HG02763 (cell line): ENCODE measurements at regions not wholly inside any gene's neighbourhood (a gene's known extent, or its start where the extent isn't known, plus 50 kb on each side); places are given as distances from the start of the nearest gene placed in this dataset.
"Not testable (repeated sequence)": the region's sequence is repeated elsewhere in the genome, so short reads cannot be mapped to it uniquely, and the experiment has no call there.

ENCODE experiments used
- ATAC-seq: cut with Tn5 transposase; IDR thresholded peaks from one replicate; pipeline ENCODE4 v1.9.1; 2021; ENCODE audit warnings: mild to moderate bottlenecking, moderate library complexity; ENCODE audit not compliant: unreplicated experiment

- not testable (repeated sequence) for ATAC-seq
Measured at GRCh38 chrX:87465757-87466156, 51.8 kb upstream of the KLHL4 start.
